ENCODE measurements at regions not wholly inside any gene's neighbourhood (a gene's known extent, or its start where the extent isn't known, plus 50 kb on each side); places are given as distances from the start of the nearest gene placed in this dataset.

- in situ Hi-C loops (cut with HindIII; ENCODE audit: low sequenced_read_pairs): no loop called here
These were observed 141.9 kb downstream of the ACTBL2 start for GRCh38 chr5:57340681-57341080.

GRCh38 chr5:57339521-57339920 lies 143.1 kb downstream of the ACTBL2 start:
- in situ Hi-C loops (cut with HindIII; ENCODE audit: low sequenced_read_pairs): no loop called here
- DNase-seq (ENCODE audit: low spot score): no peak

More at GRCh38 chr5:57340681-57341080, 141.9 kb downstream of the ACTBL2 start:
- DNase-seq (ENCODE audit: low spot score): no peak

GRCh38 chr5:57338868-57339340 lies 143.7 kb downstream of the ACTBL2 start:
- in situ Hi-C loops (cut with HindIII; ENCODE audit: low sequenced_read_pairs): no loop called here
- DNase-seq (ENCODE audit: low spot score): no peak

GRCh38 chr5:57338068-57338867 lies 144.3 kb downstream of the ACTBL2 start:
- no peak for DNase-seq (ENCODE audit: low spot score)
- in situ Hi-C loops (cut with HindIII; ENCODE audit: low sequenced_read_pairs): no loop called here

- DNase-seq (ENCODE audit: low spot score): no peak
- in situ Hi-C loops (cut with HindIII; ENCODE audit: low sequenced_read_pairs): no loop called here
These were observed 147.4 kb downstream of the ACTBL2 start for GRCh38 chr5:57335092-57335660.

- in situ Hi-C loops (cut with HindIII; ENCODE audit: low sequenced_read_pairs): no loop called here
- no peak for DNase-seq (ENCODE audit: low spot score)
These were observed 148.1 kb downstream of the ACTBL2 start for GRCh38 chr5:57334475-57334874.

- in situ Hi-C loops (cut with HindIII; ENCODE audit: low sequenced_read_pairs): no loop called here
- DNase-seq (ENCODE audit: low spot score): no peak
These were observed 150.2 kb downstream of the ACTBL2 start for GRCh38 chr5:57332361-57332760.

- in situ Hi-C loops (cut with HindIII; ENCODE audit: low sequenced_read_pairs): no loop called here
- DNase-seq (ENCODE audit: low spot score): no peak
These were observed 153.9 kb downstream of the GPBP1 start for GRCh38 chr5:57327561-57328367.

- in situ Hi-C loops (cut with HindIII; ENCODE audit: low sequenced_read_pairs): no loop called here
- DNase-seq (ENCODE audit: low spot score): no peak
These were observed 152.0 kb downstream of the GPBP1 start for GRCh38 chr5:57325678-57326397.

GRCh38 chr5:57324861-57325260 lies 151.0 kb downstream of the GPBP1 start:
- no peak for DNase-seq (ENCODE audit: low spot score)
- in situ Hi-C loops (cut with HindIII; ENCODE audit: low sequenced_read_pairs): no loop called here

GRCh38 chr5:57324181-57324580 lies 150.3 kb downstream of the GPBP1 start:
- in situ Hi-C loops (cut with HindIII; ENCODE audit: low sequenced_read_pairs): no loop called here
- DNase-seq (ENCODE audit: low spot score): no peak

GRCh38 chr5:57320582-57320981 lies 146.7 kb downstream of the GPBP1 start:
- in situ Hi-C loops (cut with HindIII; ENCODE audit: low sequenced_read_pairs): no loop called here
- no peak for DNase-seq (ENCODE audit: low spot score)

GRCh38 chr5:57319628-57320027 lies 145.8 kb downstream of the GPBP1 start:
- DNase-seq (ENCODE audit: low spot score): no peak
- in situ Hi-C loops (cut with HindIII; ENCODE audit: low sequenced_read_pairs): no loop called here

- no peak for DNase-seq (ENCODE audit: low spot score)
- in situ Hi-C loops (cut with HindIII; ENCODE audit: low sequenced_read_pairs): no loop called here
These were observed 144.4 kb downstream of the GPBP1 start for GRCh38 chr5:57318251-57318650.

- in situ Hi-C loops (cut with HindIII; ENCODE audit: low sequenced_read_pairs): no loop called here
- no peak for DNase-seq (ENCODE audit: low spot score)
These were observed 143.5 kb downstream of the GPBP1 start for GRCh38 chr5:57317341-57317740.

- in situ Hi-C loops (cut with HindIII; ENCODE audit: low sequenced_read_pairs): no loop called here
- DNase-seq (ENCODE audit: low spot score): no peak
These were observed 143.0 kb downstream of the GPBP1 start for GRCh38 chr5:57316798-57317327.

GRCh38 chr5:57315941-57316340 lies 142.1 kb downstream of the GPBP1 start:
- in situ Hi-C loops (cut with HindIII; ENCODE audit: low sequenced_read_pairs): no loop called here
- DNase-seq (ENCODE audit: low spot score): no peak
